ENCODE measurements at regions not wholly inside any gene's neighbourhood (a gene's known extent, or its start where the extent isn't known, plus 50 kb on each side); places are given as distances from the start of the nearest gene placed in this dataset.

DNA sequence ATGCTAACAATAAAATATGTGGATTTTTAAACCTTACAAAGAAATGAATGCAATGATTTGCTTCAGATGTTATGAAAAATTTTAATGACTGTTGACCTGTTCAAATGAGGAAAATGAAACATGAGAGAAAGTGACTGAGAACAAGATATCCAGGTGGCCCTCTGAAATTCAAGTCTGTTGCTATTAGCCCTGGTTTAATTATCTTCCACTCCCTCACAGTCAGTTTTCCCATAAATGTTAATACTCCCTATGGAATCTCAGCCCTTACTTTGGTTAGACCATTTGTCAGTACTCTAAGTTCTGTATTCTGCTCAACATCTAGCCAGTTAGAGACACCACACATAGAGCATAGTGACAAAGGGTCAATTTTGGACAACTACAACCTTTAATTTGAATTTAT lies 327.8 kb downstream of the PDGFC start:
- no peak for DNase-seq

DNA sequence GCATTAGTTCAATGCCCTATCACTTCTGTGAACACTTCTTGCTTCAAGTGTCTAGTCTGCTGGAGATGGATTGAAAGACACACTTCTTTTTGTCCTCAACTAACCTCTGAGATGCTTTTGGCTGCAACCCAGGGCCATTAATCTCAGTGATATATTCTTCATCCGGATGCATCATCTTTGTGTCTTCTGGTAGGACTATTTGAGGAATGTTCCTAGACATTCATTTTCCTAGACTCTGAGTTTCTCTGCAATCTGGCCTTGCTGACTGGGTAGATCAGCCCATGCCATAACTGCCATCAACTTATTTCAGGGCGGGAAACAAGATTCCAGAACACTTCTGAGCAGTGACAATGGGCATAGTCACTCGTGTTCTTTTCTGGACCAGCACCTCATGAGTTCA lies 329.4 kb downstream of the PDGFC start:
- no peak for DNase-seq

DNA sequence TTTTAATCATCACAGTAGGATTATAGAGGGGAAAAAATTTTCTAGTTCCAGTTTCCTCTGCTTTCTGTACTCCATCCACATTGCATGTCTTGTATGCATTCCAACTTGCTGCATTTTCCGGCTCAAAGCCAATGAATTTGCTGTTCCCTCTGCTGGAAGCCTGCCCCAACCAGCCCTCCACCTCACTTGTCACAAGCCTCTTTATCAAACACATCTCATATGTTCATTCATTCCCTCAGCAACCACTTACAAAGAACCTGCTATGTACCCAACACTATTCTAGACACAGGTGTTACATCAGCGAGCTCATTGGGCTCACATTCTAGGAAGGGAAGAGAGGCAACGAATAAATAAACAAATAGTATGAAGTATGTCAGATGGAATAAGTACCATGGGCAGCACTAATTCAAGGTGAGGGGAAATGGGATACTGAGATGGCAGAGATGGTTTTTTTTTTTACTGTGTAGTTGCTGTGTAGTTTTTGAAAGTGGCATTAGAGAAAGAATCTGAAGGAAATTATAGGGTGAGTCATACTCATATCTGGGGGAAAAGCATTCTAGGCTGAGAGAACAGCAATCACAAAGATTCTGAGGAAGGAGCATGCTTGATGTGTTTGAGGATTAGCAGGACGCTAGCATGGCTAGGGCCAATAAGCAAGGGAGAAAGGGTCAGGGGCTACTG lies 332.5 kb downstream of the PDGFC start:
- DNase-seq, result no peak

DNA sequence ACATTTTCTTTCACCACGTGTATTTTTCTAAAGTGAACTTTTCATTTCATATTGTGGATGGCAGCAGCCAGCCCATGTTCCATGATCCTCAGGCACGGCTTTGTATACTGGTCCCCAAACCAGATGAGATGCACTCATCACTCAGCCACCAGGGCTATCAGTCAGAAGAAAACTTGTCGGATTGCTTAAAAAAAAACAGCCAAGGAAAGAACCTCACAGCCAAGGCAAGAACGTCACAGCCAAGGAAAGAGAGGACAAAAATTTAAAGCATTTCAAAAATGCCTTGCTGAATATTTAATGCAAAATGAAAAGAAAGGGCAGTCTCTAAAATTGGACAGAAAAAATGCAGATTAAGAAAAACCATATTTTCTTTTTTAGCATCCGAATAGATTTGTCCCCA lies 333.3 kb downstream of the PDGFC start:
- DNase-seq, result no peak

DNA sequence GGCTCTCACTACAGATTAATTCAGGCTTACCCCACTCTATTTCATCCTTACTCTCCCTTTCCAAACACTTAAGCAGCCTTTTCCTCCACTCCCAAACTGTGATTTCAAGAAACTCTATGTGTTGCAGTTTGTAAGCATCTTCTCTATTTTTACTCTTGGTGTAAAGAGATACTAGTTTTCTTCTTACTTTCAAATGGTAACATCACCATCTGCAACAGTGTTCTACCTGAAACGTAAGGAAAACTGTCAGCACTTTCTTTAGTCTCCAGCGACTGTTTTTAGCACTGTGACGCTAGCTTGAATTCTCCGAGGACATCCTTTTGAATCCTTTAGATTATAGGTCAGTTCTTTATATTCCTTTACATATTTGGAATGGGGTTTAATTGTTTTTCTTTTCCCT lies 335.2 kb downstream of the PDGFC start:
- DNase-seq, result no peak

DNA sequence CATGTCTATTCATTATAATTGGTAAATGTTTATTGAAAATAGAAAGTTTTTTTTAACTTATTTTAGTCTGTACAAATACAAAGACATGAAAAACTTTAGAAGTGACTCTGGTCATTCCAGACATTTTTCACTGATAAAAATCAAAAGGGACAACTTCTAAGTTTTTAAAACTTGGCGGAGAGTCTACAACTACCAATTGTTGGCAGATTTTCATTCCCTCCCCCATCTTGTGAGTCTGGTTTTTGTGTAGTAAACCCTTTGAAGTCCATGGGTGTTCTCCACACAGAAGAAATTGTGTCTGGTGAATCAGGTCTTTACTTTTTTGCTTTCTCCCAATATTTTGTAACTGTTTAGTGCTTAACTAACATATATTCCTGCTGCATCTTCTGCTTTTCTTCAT lies 336.5 kb downstream of the PDGFC start:
- no peak for DNase-seq

DNA sequence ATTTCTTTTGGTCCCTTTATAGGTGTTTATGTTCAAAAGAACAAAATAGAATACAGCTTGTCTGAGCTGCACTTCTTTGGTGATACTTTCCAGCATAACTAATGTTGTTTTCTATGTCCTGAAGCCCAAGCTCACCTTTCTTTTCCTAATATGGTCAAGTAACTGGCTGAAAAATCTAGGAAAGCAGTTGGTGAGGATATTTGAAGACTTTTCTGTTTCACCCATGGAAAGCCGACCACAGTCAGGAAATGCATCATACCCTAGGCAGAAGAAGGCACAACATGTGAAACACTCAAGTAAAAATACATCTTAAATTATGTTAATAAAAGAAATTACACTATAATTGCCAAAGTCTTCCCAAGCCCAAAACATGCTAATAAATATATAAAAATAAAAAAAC lies 337.0 kb downstream of the PDGFC start:
- no peak for DNase-seq

DNA sequence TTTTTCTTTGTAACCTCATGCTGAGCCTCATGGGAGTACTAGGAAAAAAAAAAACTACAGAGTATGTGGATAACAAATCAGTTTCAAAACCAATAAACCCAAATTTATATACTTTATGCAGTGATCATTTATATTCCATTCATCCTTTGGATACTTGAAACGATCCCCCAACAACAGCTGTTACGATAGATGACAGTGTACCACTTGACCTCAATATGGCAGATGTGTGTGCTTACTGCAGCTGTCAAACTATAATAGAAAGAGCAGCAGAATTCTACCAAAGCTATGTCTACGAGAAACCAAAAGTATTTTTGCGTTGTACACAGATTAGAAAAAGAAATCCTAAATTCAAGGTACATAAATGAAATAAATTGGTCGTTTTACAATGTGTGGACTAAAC lies 337.8 kb downstream of the PDGFC start:
- DNase-seq, result no peak

DNA sequence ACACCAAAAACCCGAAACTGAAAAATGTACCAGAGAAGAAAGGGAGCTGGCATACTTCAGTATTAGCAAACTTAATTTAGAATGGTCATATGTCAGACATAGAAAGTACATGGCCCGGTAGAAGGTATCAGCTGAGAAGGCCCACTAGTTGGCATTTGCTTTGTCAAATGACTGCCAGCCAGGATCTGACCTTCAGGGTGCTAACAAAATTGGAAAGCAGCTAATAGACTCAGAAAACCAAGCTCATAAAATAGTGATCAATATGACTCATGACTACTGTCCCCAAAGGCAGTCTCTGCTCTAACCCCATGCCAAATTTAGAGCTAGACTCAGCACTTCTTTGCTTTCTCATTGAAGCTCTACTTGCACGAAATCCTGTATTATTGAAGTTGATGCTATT lies 342.7 kb downstream of the PDGFC start:
- no peak for DNase-seq

DNA sequence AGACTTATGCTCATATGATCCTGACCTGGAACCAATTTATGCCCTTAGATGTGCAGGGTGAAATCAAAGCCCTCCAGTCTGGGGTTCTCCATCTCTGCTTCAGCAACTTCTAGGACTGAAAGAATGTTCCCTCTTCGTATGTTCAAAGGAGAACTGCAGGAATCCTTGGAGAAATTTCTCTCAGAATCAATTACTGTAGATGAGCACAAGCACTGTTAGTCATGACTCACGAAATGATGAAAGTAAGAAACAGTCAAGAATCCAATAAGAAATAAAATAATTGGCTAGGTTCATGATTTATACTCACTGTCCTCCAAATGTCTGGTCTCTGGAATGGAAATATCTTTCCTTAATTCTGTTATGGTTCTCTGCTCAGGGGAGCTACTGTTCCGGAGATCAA lies 348.2 kb downstream of the PDGFC start:
- DNase-seq, result no peak

DNA sequence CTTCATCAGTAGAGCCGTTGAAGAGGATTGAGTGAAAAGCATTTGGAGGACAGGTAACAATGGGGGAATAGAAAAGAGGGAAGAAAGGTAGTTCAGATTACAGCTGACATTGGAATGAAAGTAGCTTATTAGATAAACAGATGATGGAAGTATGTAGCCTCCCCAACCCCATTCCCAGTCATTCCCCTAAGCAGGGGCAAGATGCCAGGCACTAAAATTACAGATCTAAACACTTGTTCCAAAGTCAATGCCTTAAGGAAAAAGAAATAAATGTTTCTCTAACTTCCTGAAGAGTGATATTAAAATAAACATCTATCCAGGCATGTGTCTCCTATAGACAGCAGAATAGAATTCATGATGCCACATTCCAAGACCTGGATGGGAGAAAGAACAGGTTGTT lies 350.8 kb downstream of the PDGFC start:
- no peak for DNase-seq

DNA sequence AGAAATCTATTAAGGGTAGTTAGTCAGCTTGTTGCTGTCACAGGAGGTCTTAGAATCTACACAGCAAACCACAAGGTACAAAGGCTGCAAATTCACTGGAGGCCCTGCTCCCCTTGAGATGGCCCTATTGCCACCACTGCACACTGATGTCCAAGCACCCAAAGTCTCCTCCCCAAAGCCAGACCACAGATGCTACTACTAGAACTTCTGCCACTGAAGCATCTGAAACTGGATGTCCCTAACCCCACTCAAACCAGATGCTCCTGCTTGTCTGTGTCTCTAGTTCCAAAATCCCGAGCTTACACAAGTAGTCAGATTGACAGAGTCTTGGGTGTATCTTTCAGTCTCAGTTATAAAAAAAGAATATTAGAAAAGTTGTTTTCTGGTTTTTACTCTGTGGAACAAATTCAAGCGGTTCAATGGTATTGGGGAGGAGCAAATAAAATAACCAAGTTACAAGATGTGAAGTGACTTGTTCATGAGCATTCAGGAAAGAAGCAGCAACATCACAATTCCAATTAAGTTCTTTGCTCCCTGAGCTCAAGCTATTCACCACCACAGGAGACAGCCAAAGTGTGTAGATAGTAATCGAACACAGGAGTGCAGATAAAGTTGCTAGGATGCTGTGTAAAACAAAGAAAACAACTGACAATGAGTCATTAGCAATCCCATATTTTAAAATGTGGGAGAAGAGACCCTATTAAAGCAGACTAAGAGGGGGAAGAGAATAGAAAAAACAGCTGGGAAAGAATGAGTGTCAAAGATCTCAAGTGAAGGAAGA lies 352.3 kb downstream of the PDGFC start:
- no peak for DNase-seq

DNA sequence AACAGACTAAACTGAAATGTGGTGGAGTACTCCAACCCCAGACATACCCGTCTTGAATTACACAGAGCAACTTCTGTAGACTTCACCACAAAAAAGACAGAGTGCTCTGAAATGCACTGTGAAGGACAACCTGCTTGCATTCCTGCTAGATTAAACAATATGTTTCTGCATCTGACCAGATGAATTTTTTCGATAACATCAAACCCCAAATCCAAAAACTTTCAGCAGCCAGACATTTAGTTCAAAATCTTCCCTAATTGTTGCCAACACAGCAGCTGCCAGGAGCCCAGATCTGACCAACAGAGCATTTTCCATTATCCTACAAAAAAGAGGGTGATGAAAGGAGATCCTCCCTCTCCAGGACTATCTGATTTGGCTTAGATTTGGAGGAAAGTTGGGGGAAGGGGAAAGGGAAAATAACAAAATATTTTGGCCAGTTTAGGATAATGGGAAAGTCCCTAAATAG lies 356.5 kb downstream of the PDGFC start:
- no peak for DNase-seq

DNA sequence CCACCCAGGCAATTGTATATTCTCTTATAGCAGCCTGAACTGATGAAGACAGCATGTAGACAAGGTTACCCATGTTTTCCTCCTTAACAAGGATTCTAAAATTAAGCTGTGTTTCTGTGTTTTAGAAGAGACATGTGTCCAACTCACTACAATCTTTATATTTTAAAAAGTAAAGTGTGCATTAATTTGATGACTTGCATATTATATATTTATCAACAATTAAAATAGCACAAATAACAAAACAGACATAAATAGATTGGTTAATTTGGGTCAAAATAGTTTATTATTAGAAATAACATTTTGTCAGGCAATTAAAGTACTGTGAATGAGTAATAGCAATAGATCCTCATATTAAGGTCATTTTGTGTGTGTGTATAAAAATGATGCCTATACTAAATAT lies 357.1 kb downstream of the PDGFC start:
- no peak for DNase-seq

DNA sequence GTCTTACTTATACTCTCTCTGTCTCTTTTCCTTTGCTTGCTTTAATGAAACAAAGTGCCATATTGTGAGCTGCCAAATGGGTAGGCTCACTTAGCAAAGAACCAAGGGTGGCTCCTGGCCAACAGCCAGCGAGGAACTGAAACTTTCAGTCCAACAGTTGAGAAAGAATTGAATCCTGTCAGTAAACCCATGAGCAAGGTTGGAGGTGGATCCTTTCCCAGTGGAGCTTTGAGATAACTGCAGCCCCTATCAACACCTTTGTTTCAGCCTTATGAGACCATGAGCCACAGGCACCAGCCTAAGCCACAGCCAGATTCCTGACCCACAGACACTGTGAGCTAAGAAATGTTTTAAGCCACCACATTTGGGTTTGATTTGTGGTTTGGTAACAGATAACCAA lies 362.2 kb downstream of the PDGFC start:
- no peak for DNase-seq

DNA sequence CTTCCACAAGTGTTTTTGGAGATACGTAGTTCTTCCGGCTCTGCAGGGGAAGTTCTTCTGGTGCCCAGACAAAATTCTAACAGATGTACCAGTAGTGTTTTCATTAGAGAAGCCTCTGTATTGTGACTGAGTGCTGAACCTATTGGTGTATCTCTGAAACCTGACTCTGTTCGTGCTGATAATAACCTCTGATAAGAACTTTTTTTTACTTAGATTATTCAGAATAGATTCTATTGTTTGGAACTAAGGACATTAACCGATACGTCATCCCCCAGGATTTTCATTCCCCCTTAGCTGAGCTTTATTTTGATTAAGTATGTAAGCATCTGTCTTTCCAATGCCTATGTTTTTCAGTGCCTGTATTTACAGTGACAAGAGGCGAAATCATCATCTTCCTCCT lies 362.9 kb downstream of the PDGFC start:
- no peak for DNase-seq

DNA sequence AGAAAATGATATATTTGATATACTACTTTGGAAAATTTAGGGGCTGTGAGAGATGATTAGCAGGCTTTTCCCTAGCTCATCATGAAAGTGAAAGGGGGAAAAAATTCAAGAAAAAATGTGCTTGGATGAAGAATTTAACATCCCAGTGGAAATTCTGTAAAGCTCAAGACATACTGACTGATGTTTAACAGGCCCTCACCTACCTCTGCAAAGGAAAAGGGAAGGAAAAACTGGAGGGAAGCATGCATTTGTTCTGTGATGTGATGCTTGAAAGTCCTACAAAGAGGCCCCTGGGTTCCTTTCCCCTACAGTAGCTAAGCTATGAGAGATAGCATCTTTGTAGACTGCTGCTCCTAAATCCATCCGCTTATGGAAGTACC lies 364.1 kb downstream of the PDGFC start:
- no peak for DNase-seq

DNA sequence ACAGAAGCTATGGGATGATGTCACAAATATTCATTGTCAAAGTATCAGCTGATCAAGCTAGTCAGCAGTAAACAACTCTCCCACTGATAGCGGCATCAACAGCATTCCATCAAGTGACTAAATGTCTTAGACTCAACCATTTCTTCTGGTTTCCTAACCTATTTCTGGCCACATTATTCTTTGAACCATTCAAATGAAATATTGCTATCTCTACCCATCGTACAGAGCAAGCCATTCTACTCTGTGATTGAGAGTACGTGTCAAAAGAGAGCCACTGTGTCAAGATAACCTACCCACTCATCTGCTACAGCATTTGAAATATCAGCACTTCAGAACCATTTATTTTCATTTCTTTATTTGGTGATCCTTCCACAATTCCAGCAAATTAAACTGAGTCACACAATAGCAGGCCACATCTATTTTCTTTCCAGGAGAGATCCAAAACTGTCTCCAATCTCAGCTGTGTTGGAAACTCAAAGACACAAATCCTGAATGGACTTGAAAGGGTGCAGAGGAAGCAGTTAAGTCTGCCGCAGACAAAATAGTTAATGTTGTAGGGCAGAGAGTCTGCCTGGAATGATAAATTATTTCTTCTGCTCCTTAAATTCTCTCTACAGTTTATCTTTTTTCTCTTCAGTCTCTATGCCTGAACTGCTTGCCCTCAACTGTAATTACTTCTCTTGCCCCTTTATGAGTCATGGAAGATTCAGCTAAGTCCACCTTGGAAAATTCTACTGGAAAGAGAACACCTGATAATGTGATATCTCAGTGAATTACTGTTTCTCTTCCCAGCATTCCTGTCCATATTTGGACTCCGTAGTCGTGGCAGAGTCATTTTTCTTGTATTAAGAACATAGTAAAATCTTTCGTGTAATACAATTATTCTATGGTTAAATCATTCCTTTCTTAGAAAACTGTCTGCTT lies 364.8 kb downstream of the PDGFC start:
- no peak for DNase-seq

DNA sequence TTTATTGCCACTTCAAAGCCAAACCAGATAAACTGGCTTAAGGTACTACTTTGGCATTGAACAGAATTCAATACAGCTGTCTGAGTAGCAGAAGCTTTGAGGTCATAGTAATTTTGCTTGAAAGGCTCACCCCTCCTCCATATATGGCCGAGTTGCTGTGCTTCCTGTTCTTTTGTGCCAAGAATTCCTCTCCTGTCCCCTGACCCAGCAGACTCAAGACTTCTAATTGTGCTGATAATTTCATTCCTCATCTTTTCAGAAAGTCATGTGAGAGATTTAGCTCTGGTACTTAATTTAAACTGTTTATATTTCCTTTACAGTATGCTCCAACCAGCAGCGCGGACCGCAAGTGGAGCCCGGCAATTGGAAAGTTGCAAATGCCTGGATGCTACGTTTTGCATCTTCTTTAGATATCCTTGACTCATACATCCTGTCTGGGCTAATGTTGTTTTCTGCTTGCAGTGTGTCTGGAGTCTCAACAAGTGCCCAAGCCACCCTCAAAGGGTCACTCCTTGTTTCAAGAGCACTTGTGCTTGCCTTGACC lies 373.4 kb downstream of the PDGFC start:
- DNase-seq, result no peak

DNA sequence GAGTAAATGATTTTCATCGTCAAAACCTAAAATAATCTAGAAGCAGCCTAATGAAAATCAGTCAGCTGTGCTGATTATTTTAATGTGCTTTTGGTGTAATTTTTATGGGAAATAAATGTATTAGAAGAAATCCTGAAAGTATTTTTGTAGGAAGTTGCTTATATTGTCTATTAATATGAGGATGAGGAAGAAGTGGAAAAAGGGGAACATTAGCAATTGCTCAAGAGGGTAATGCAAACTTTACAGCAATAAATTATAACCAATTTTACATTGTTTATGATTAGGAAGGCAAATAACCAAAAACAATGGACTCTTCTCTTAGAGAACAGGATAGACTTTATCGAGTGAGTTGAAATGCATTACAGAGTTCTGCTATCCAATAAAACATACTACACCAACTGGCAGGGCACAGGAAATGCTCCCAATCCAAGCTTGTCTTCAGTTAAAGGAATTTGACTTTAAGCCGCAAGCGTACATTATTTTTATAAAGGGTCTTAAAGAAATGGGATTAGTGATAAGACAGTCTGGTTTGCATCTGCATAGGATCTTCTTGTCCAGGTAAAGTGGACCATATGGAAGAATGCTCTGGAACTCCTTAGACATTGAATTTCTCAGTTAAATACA lies 374.8 kb downstream of the PDGFC start:
- no peak for DNase-seq

DNA sequence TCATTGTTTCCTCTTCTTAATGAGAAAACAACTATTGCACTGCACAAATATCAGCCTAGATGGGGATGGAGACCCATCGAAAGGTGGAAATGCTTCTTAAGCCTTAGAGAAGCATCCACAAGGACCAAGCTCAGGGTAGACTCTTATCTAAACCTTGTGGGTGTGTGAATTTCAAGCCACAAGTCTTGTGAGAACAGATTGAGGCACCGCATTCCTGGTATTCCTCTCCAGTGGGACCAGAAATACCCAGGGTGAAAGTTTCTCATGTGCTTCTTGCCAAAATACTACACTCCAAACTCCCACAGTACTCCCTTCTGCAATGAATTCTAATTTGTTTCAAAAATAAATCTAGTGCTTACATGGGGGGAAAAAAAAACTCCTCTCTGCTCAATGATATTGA lies 375.6 kb downstream of the PDGFC start:
- no peak for DNase-seq

DNA sequence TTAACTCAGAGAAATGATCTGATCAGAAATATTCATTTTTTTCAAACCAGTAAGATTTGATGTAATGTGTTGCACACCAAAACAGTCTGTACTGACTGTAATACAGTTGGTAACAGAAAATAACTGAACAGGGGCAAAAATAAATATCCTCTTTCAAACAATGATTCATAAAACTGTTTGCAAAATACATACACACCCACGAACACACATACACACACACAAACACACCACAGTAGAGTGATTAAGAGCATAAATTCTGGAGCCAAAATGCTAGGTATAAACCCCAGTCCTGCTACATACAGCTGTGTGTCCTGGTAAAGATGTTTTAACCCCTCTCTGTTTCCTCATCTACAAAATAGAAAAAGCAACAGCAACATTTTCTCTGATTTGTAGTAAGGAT lies 376.6 kb downstream of the PDGFC start:
- DNase-seq, result no peak

DNA sequence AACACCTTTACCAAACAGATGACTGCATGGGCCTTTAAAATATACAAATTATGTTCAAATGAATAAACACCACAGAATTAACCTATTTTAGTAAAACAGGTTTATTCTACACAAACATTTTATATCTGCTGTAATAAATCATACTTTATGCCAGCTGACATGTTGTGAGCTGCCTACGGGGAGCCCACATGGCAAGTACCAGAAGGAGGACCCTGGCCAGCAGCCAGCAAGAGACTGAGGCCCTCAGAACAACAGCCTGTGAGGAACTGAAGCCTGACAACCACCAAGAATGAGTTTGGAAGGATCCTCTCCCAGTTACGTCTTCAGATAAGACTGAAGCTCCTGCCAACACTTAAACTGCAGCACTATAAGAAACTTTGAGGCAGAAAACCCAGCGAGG lies 377.0 kb downstream of the PDGFC start:
- no peak for DNase-seq

Measured in T-helper 1 cell (primary cell).